ENCODE measurements at regions not wholly inside any gene's neighbourhood (a gene's known extent, or its start where the extent isn't known, plus 50 kb on each side); places are given as distances from the start of the nearest gene placed in this dataset.

DNA sequence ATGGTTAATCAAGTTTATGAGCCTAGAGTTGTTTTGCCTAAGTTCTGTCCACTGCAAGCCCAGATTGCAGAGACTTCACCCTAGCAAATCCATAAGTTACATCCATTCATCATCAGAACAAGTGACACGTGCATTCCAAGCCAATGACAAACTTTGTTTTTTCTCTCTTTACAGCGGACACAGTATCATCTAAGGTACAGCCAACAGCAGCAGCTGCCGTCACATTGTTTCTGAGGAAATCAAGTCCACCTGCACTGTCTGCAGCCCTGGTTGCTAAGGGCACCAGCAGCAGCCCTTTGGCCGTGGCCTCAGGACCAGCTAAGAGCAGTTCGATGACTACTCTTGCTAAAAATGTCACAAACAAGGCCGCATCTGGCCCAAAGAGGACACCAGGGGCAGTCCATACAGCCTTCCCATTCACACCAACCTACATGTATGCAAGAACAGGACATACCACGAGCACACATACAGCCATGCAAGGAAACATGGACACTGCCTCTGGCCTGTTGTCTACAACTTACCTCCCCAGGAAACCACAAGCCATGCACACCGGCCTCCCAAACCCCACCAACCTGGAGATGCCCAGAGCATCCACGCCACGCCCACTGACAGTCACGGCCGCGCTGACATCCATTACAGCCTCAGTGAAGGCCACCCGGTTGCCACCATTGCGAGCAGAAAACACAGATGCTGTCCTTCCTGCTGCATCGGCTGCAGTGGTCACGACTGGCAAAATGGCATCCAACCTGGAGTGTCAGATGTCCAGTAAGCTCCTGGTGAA, 155.8 kb downstream of the C11orf91 start:
- TF ChIP-seq, protein P1, sequence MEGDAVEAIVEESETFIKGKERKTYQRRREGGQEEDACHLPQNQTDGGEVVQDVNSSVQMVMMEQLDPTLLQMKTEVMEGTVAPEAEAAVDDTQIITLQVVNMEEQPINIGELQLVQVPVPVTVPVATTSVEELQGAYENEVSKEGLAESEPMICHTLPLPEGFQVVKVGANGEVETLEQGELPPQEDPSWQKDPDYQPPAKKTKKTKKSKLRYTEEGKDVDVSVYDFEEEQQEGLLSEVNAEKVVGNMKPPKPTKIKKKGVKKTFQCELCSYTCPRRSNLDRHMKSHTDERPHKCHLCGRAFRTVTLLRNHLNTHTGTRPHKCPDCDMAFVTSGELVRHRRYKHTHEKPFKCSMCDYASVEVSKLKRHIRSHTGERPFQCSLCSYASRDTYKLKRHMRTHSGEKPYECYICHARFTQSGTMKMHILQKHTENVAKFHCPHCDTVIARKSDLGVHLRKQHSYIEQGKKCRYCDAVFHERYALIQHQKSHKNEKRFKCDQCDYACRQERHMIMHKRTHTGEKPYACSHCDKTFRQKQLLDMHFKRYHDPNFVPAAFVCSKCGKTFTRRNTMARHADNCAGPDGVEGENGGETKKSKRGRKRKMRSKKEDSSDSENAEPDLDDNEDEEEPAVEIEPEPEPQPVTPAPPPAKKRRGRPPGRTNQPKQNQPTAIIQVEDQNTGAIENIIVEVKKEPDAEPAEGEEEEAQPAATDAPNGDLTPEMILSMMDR (IDR thresholded peaks at IDR 0.05), result no peak
- TF ChIP-seq POLR2A (IDR thresholded peaks at IDR 0.05), result no peak

All from adrenal gland (tissue), 5 donors.